ENCODE measurements at regions not wholly inside any gene's neighbourhood (a gene's known extent, or its start where the extent isn't known, plus 50 kb on each side); places are given as distances from the start of the nearest gene placed in this dataset.

- H2AFZ ChIP-seq (ENCODE audit: low read length), result no peak overlapping the region
- H3K27me3 ChIP-seq (replicated peaks; ENCODE audit: insufficient read depth, low read length), result no peaks in the 10 kb centered on the region
- H3K79me2 ChIP-seq (ENCODE audit: low read length), result no peaks in the 10 kb centered on the region
- TF ChIP-seq CTCF (IDR thresholded peaks at IDR 0.05; ENCODE audit: low read length), result no peak
- no peak for TF ChIP-seq EZH2 (optimal IDR thresholded peaks at IDR 0.05; ENCODE audit: low read depth, low read length)
- TF ChIP-seq EZH2phosphoT487 (IDR thresholded peaks at IDR 0.05; ENCODE audit: low read length), result no peak
- H3K9me3 ChIP-seq (replicated peaks; ENCODE audit: insufficient read depth, low read length), result no peaks in the 10 kb centered on the region
- no peaks in the 10 kb centered on the region for H3K36me3 ChIP-seq (replicated peaks; ENCODE audit: insufficient read depth, low read length)
- H3K4me1 ChIP-seq (ENCODE audit: low read length), result no peaks in the 10 kb centered on the region
- H3K27ac ChIP-seq (ENCODE audit: low read length), result no peak overlapping the region
- no peaks in the 10 kb centered on the region for H3K9me2 ChIP-seq (replicated peaks; ENCODE audit: insufficient read depth, low read length)
- H3K4me3 ChIP-seq (ENCODE audit: low read length), result no peak overlapping the region
- no peaks in the 10 kb centered on the region for H4K20me1 ChIP-seq (ENCODE audit: insufficient read depth, low read length)
- no peak overlapping the region for H3K9ac ChIP-seq (ENCODE audit: low read length)
- DNase-seq, result no peak
- no peaks in the 10 kb centered on the region for H3F3A ChIP-seq (ENCODE audit: insufficient read depth, low read length)
- H3K4me2 ChIP-seq (ENCODE audit: low read depth, low read length), result no peak overlapping the region
Observed at GRCh38 chr2:8438476-8438875, 243.4 kb upstream of the ID2 start.

GRCh38 chr2:8438996-8439395 is 242.9 kb upstream of the ID2 start:
- H3K36me3 ChIP-seq (replicated peaks; ENCODE audit: insufficient read depth, low read length), result no peaks in the 10 kb centered on the region
- H3K9me3 ChIP-seq (replicated peaks; ENCODE audit: insufficient read depth, low read length), result no peaks in the 10 kb centered on the region
- no peak overlapping the region for H3K4me3 ChIP-seq (ENCODE audit: low read length)
- no peak overlapping the region for H3K9ac ChIP-seq (ENCODE audit: low read length)
- no peaks in the 10 kb centered on the region for H3K79me2 ChIP-seq (ENCODE audit: low read length)
- no peaks in the 10 kb centered on the region for H3K4me1 ChIP-seq (ENCODE audit: low read length)
- H3K9me2 ChIP-seq (replicated peaks; ENCODE audit: insufficient read depth, low read length), result no peaks in the 10 kb centered on the region
- no peak overlapping the region for H3K27ac ChIP-seq (ENCODE audit: low read length)
- no peak for DNase-seq
- TF ChIP-seq EZH2phosphoT487 (IDR thresholded peaks at IDR 0.05; ENCODE audit: low read length) (no peak), CTCF (IDR thresholded peaks at IDR 0.05; ENCODE audit: low read length) (no peak), EZH2 (optimal IDR thresholded peaks at IDR 0.05; ENCODE audit: low read depth, low read length) (no peak)
- no peak overlapping the region for H2AFZ ChIP-seq (ENCODE audit: low read length)
- no peaks in the 10 kb centered on the region for H3K27me3 ChIP-seq (replicated peaks; ENCODE audit: insufficient read depth, low read length)
- no peak overlapping the region for H3K4me2 ChIP-seq (ENCODE audit: low read depth, low read length)
- H3F3A ChIP-seq (ENCODE audit: insufficient read depth, low read length), result no peaks in the 10 kb centered on the region
- H4K20me1 ChIP-seq (ENCODE audit: insufficient read depth, low read length), result no peaks in the 10 kb centered on the region

GRCh38 chr2:8440029-8440778 is 241.7 kb upstream of the ID2 start:
- H3K9ac ChIP-seq (ENCODE audit: low read length), result no peak overlapping the region

More at GRCh38 chr2:8440029-8440778, 241.7 kb upstream of the ID2 start:
- H3K9me2 ChIP-seq (replicated peaks; ENCODE audit: insufficient read depth, low read length), result no peaks in the 10 kb centered on the region
- H4K20me1 ChIP-seq (ENCODE audit: insufficient read depth, low read length), result no peaks in the 10 kb centered on the region
- H3K27ac ChIP-seq (ENCODE audit: low read length), result no peak overlapping the region
- H3F3A ChIP-seq (ENCODE audit: insufficient read depth, low read length), result no peaks in the 10 kb centered on the region
- H2AFZ ChIP-seq (ENCODE audit: low read length), result no peak overlapping the region
- no peak for DNase-seq
- H3K4me2 ChIP-seq (ENCODE audit: low read depth, low read length), result no peak overlapping the region
- no peak for TF ChIP-seq EZH2phosphoT487 (IDR thresholded peaks at IDR 0.05; ENCODE audit: low read length)
- TF ChIP-seq CTCF (IDR thresholded peaks at IDR 0.05; ENCODE audit: low read length), result no peak
- TF ChIP-seq EZH2 (optimal IDR thresholded peaks at IDR 0.05; ENCODE audit: low read depth, low read length), result no peak
- H3K79me2 ChIP-seq (ENCODE audit: low read length), result no peaks in the 10 kb centered on the region
- no peaks in the 10 kb centered on the region for H3K27me3 ChIP-seq (replicated peaks; ENCODE audit: insufficient read depth, low read length)
- no peaks in the 10 kb centered on the region for H3K36me3 ChIP-seq (replicated peaks; ENCODE audit: insufficient read depth, low read length)
- no peak overlapping the region for H3K4me3 ChIP-seq (ENCODE audit: low read length)
- H3K4me1 ChIP-seq (ENCODE audit: low read length), result no peaks in the 10 kb centered on the region
- H3K9me3 ChIP-seq (replicated peaks; ENCODE audit: insufficient read depth, low read length), result no peaks in the 10 kb centered on the region
